ENCODE measurements at regions not wholly inside any gene's neighbourhood (a gene's known extent, or its start where the extent isn't known, plus 50 kb on each side); places are given as distances from the start of the nearest gene placed in this dataset.
"Not testable (repeated sequence)": the region's sequence is repeated elsewhere in the genome, so short reads cannot be mapped to it uniquely, and the experiment has no call there.

DNA sequence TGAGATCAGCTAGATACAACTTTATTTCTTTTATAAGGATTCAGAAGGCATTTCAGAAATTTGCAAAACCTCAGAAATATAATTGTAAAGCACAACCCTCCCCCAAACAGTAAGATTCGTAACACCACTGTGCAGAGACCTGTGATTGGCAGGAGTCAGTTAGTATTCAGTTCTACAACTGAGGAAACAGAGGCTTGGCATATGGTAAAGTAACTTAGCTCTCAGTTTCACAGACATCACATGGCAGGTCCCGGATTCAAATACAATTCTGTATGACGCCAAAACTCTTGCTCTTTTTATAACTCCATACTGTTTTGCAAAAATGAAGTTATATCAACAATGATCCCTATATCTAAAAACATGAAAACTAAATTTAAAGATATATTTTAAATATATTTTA is 225.6 kb upstream of the LMCD1 start:
- no peak for DNase-seq

DNA sequence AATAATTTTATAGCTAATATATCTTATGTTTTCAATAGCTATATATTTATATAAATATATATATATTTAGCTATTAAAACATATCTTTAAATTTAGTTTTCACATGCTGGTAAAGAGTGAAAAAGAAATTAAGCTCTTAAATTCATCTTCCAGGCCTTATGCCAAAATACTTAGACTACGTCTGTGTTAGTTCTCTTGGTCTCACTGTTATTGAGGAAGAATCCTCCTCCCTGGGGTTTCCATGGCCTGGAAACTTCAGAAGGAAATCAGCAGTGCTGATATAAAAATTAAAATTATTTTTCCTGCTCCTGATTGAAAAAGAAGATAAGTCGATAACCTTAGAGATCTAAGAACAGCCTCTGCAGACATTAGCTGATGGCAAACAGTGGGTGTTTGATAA is 225.1 kb upstream of the LMCD1 start:
- DNase-seq = no peak

DNA sequence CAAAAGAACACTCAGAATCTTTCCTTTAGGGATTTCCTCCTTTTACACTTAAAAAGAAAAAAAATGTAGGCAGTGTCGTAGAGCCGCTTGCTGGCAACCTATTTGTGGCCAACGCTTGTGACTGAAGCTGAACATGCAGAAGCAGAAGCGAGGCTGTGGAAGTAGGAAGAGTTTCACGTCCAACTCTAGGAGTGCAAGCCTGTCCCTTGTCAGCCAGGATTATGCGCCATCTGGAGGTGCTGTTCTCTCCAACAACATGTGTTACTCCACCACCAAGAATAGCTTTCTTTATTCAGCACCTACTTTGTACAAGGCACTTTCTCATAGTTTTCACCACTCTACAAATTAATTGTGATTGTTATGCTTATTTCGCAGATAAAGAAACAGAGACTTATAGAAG is 223.2 kb upstream of the LMCD1 start:
- no peak for DNase-seq

DNA sequence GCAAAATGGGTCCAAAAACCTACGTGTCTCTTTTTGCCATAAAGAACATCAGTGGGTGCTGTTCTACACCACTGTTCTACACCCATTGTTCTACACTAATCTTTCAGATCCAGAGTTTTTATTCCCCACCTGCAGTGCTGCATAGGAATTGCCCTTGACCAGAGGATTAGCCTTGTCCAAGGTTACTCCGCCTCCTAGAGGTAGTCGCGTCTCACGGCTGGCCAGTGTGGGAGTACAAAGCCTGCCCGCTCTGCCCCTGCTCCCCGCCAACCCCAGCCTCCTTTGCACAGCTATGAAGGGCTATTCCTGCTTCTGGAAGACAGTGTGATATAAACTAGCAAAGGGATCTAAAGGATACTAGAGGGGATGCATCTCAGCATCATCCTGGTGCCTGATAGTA is 222.1 kb upstream of the LMCD1 start:
- no peak for DNase-seq

DNA sequence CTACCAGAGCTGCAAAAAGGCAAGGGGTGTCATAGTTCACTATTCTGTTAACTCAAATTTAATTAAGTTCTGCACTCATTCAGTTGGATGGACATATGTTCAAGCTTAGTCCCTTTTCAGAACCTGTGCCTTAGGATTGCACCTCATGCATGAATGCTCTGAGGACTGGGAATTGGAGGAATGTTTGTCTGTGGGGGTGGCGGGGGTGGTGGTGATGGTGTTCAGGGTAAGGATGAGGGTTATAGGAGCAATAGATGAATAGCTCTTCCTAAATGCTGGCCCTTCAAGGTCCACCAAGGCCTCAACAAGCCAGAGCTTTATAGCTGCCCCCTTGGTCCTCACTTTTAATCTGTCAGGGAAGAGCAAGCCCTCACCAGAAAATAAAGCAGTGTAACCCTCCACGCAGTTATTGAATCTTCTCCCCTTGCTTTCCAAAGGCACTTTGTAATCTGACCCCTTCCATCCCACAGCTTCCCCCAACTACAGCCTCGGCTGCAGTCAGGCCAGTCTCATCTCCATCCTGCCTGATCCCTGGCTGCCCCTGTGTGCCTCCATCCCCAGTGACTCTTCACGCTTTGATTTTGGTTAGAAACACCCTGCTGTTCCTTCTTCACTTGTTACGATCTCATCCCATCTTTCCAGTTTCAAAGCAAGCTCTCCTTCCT is 221.6 kb upstream of the LMCD1 start:
- no peak for DNase-seq

DNA sequence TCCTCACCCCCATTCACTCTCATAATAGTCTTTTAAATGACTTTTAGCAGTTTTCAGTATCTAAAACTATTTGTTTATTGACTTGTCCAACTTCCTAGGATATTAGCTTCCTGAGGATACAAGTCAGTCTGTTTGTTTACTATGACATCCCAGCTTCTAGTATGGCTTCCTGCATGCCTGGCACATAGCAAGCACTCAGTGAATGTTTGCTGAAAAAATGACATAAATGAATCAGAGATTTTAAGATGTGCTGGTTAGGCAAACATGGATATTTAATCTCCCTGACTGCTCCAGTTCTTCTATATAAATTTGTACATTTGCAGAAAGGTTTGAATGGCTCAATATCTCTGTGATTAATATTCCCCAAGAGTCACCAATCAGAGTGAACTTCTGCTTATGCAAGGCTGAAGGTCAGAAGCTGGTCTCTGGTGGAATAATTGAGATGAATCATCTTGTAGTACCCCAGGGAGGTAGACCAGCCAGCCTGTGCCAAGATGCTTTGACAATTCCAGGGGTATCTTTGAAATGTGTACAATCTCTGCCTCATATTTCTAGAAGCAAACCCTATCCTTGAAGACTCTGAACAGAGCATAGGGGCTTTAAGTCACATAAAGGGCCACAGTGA is 219.0 kb upstream of the LMCD1 start:
- DNase-seq = no peak

DNA sequence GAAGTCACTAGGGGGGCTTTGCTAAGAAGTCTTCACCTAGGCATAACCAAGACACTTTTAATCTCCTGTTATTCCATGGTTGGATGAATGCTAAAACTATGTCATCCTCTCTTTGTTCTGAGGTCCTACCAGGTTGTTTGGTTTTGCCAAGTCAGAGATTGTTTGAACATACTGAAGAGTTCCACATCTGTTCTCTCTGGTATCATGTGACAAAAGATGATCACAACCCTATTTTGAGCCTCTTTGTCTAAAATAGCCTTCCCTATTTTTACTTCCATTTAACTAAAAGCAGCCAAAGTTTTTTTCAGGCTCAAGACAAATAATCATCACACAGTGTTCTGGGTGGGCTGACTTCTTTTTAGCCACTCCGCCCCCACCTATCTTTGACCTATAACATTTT is 218.4 kb upstream of the LMCD1 start:
- no peak for DNase-seq

DNA sequence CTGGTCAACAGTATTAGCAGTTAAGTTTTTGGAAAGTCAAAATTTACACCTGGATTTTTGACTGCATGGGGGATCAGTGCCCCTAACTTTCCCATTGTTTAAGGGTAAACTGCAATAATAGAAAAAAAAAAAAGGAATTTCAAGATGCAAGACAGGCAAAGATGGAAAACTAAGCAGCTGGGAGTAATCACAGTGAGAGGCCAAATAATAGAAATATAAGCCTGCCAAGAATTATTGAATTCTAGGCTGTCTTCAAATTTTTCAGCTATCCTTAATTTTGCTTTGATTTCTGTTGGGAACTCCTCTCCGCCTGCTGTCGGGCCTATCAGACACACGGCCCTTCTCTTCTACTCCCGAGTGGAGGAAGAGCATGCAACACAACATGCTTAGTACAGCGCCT is 215.5 kb upstream of the LMCD1 start:
- no peak for DNase-seq

DNA sequence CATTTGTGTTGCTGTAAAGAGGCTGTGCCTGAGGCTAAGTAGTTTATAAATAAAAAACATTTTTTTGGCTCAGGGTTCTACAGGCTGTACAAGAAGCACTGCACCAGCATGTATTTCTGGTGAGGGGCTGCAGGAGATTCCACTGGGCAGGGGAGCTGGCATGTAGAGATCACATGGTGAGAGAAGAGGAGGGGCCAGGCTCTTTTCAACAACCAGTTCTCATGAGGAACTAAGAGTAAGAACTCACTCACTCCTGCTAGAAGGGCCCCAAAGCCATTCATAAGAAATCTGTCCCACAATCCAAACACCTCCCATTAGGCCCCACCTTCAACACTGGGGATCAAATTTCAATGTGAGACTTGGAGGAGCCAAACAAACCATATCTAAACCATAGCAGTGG is 214.9 kb upstream of the LMCD1 start:
- DNase-seq = no peak

DNA sequence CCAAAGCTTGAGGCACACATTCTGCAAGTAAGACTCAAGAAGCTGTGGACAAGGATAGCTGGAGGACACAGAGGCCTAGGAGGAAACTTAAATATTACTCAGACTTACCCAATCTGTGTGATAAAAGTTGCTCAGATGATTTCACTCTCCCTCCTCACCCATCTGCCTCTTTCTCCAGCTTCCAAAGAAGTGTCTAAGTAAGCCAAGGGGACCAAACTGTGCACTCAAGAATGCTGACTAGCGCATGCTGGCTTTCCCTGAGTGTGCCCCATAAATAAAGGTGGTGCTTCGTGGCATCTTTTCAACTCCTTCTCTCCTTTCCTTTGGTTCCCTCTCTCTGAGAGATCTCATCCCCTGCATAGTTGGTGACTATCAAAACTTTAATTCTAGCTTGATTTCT is 211.0 kb upstream of the LMCD1 start:
- DNase-seq = no peak

DNA sequence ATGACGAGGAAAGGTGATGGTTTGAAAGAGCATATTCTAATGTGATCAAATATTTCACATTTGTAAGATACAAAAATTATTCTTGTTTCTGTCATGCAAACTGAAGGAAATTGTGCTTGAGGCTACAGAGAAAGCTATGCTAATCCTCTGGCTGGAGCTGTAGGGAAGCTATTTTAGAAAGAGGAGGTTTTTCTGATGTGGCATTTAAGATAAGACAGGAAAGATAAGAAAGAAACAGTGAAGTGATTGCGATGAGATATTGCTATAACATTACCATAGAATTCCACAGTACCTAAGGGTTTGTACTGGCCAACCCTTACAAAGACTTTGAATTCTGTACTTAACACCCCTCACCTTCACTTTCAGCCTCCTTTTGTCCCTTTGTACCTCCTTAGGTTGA is 205.2 kb upstream of the LMCD1 start:
- no peak for DNase-seq

DNA sequence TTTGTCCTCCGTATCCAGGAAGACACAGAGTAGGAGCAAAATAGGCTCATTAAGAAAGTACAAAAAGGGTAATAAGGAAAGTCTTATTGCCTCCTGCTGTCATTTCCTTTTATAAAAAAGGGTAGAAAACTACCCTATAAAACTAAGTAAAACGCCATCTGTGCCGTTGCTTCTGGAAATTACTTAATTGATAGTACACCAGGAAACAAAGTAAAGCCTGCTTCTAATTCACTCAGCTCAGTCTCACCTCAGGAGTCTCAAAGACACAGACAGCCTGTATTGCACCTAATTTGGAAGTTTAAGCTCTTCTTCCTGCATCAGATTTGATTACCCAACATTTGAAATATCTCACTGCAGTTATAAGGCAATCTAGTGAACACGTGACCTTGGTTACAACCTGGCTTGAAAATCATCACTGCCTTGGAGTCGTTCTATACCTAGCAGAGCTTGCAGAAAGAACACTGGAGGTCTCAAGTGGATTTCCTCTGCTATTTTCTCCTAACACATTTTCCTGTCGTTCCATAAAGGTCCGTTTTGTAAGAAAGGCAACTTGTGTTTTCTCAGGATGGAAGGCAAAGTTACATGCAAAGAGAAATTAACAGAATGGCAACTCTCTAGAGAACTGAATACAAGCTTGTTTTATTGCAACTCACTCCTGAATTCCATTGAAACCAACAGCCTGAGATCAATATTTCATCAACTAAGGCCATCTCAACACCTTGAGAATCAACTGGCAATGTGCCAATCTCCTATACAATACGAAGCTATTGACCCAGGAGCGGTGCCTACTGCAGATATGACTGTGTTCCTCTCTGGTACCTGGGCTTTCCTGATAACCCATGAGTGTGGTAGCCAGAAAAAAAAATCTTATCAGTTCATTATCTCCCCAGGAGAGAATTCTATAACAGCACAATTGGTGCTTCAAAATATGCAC is 203.3 kb upstream of the LMCD1 start:
- no peak for DNase-seq

DNA sequence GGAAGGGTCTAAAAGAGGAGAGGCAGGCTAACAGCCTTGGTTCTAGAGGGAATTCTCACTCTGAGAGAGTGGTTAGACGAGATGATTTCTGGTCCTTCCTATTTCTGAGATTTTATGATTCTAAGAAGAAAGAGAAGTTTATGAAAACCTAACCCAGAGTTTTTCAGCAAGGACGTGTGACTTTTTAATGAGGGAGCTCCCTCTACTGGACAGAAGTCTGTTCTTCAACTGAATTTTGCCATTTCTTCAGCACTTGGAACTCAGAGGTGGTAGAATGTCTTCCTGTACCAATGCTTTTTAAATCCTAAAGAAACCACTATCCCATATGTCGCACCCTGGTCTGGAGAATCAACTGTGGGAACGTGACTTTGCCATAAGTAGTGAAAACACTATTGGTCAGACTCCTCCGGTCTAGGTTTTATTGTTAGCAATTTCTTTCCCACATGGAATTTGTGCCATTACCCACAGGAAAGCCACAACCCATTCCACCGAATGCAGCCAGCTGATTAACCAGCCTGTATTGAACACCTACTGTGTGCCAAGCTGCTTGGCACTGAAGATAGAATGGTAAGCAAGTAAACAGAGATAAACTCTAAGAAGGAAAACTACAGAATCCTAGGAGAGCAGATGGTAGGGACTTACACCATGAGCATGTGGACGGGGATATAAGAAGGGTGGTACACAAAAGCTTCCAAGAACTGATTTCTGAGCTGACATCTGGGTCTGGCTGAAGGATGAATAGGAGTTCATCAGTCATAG is 199.5 kb upstream of the LMCD1 start:
- DNase-seq = no peak

DNA sequence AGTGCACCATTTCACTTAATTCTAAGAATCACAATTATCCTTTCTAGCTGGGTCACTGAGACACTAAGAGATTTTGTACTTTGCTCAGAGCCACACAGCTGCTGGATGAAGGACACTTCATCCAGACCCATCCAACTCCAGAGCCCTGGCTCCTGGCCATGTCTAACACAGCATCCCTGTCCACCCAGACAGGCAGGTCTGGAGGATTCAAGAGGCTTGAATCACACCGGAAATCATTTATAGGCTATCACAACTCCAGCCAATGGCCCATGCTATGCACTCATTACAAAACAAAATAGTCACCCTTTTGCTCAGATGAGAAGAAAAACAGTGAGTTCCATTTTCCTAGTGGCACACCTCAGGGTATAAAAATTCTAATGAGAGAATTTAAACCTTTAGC is 198.2 kb upstream of the LMCD1 start:
- no peak for DNase-seq

DNA sequence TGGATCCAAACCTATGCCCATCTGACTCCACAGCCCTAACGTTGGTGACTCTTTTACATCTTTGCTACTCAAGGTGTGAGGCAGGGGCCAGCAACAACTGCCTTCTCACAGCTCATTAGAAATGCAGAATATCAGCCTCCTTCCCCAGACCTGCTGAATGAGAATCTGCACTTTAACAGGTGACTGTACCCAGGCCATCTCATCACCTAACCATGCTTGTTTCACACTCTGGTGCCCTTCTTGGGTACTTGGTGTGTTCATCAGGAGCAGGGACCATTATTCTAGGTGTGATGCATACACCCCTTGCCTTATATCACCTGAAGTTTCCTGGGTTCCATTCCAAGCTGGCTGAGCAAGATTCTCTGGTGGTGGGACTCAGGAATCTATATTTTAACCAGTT is 196.3 kb upstream of the LMCD1 start:
- DNase-seq = no peak

DNA sequence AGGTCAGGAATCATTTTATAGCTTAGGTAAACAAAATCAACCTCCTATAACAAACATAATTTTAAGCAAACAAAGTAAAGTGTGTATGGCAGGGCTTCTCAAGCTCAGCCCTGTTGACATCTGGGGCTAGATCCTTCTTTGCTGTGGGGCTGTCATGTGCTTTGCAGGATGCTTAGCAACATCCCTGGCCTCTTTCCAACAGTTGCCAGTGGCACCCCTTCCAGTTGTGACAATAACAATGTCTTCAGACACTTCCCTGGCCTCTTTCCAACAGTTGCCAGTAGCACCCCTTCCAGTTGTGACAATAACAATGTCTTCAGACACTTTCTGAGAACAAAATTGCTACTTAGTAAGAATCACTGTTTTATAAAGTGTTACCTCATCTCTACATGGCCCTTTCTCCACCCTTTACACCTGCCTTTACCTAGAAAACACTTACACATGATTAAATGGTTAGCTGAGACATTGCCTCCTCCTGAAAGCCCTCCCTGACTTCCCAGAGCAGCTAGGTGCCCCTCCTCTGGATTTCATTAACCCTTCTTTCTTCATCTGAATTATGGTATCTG is 194.0 kb upstream of the LMCD1 start:
- DNase-seq = no peak

DNA sequence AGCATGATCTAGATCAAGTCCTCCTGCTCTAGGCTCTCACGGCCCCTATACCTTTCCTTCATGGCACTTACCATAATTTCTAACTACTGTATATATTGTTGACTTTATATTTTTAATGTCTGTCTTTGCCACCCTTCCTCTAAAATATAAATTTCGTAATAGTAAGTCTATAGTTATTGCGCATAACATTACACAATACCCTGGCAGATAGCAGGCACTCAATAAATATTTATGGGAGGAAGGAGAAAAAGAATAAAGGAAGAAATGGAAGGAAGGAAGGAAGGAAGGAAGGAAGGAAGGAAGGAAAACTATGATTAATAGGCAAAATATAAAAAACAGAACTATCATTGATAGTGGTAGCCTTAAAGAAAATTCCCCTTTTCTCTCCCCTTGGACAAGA is 190.3 kb upstream of the LMCD1 start:
- no peak for DNase-seq

DNA sequence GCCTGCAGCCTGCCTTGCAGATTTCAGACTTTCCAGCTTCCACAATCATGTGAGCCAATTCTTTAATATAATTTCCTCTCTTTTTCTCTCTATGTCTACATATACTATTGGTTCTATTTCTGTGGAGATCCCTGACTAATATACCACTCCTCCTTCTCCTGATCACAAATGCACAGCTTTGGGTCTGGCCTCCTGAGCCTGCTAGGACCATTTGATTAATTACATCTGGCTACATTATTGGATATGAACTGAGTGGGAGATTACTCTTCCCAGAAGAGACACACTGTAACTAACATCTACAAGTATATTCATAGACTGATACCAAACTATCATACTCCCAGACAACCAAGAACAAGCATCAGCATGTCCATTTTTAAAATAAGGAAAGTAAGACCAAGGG is 188.9 kb upstream of the LMCD1 start:
- DNase-seq = no peak

DNA sequence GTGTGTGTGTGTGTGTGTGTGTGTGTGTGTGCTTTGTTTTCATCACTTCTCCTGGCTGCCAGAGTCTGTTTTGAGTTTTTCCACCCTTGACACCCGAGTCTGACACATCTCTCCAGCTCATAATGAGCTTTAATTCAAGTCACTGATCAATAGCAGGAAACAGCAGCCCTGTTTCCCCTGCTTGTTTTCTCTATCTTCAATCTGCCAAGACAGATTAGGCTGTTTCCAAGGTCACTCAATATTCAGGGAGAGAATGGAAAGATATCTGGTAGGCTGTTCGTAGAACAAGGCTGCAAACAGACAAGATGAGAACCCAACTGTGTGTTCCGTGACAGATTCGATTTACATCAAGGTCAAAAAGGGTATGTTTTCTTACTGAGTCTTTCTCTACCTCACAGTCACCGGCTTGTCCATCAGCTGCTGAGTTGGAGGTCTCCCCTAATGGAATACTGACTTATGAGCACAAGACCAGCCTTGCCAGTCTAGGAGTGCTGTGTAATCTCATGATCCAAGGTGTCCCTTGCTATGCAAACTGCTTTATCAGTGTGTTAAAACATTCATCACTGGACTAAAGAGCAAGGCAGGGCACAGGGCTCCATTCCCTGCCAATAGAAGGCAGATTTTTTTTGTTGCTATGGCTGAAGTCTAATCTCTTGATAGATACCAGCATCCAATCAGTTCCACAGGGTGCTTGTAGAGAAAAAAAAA is 187.9 kb upstream of the LMCD1 start:
- DNase-seq = no peak

DNA sequence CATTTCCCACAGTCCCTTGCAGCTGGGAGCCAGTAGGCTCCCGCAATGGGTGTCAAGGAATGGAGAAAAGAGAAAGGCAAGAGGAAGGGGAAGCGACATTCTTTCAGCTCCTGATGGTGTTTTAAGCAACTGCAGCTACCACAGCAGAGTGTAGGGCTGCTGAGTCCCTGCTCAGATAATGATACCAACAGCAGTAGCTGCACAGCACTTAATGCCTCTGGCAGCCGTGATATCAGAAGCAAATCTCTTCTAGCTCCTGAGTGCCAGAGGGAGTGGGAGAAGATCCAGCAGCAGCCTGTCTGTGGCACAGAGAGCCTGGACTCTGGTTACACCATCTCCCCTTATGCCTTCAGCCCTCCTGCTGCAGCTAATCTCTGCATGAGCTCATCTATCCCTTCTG is 186.1 kb upstream of the LMCD1 start:
- not testable (repeated sequence) for DNase-seq

DNA sequence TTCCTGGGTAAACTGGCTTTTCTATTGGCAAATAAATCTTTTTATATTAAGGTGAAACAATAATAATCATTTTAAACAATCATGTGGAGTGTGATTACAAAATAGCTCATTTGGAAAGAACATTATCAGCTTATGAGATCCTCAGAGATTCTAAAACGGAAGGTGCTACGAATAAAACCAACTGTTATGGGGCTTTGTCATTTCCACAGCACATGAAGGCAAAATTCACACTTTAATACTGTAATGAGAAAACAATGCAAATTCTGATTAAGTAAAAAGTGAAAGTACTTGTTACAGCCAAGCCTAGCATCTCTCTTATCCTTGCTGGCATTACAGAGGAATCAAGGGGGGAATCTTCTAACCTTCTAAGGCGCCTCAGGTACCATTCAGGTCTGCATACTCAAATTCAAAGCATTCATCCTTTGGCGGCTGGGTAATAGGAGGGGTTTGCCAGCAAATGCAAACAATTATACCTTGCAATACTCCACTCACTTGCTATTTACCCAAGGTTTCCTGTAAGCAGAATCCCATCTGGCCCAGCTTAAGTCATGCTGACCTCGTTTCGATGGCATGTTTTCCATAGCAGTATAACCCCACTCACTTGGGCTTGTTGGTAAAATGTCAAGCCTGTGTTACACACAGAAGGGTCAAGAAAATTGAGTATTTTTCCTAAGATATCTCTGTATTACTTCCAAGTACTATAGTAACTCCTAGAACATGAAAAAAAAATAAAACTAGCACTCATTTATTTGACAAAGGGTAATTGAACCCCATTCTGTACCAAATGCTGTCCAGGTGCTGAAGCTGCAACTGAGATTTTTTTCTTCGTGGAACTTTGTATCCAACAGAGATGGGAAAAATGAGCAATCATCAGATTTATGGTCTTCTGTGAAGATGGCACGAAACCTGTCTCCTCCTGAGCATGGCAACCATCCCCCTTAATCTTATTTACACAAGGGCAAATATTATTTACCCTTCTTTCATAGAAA is 183.7 kb upstream of the LMCD1 start:
- no peak for DNase-seq
